Adrenal gland (tissue), 5 donors: ENCODE measurements at regions not wholly inside any gene's neighbourhood (a gene's known extent, or its start where the extent isn't known, plus 50 kb on each side); places are given as distances from the start of the nearest gene placed in this dataset.
"Not testable (repeated sequence)": the region's sequence is repeated elsewhere in the genome, so short reads cannot be mapped to it uniquely, and the experiment has no call there.

Source experiments
- CTCF ChIP-seq, 6 experiments: fragments of 450-650 bp in 4 of 6; fragments of 200-600 bp in 2 of 6; sonication (generic) in 1 of 6; IDR thresholded peaks; 1 replicate in 5 of 6; 2 replicates in 1 of 6; pipeline versions ENCODE4 v1.5.1 to v1.8.0; 2016 to 2021; ENCODE audit warnings: antibody characterized with exemption in 6 of 6, mild to moderate bottlenecking in 2 of 6, moderate library complexity in 1 of 6
- POLR2A ChIP-seq, 2 donors: fragments of 450-650 bp; IDR thresholded peaks; one replicate each; pipeline ENCODE4 v1.6.1; 2017; ENCODE audit warnings: antibody characterized with exemption in 2 of 2, mild to moderate bottlenecking in 2 of 2, moderate library complexity in 1 of 2
- donor health status: DM: no; HTN: no; CAD: no.

- TF ChIP-seq CTCF, POLR2A (IDR thresholded peaks at IDR 0.05): not testable (repeated sequence)
These were observed 255.0 kb upstream of the SPTLC3 start for GRCh38 chr20:12753742-12754141.
